GM19455 (cell line): ENCODE measurements at regions not wholly inside any gene's neighbourhood (a gene's known extent, or its start where the extent isn't known, plus 50 kb on each side); places are given as distances from the start of the nearest gene placed in this dataset.
"Not testable (repeated sequence)": the region's sequence is repeated elsewhere in the genome, so short reads cannot be mapped to it uniquely, and the experiment has no call there.

Experiments
- ATAC-seq: cut with Tn5 transposase; IDR thresholded peaks from one replicate; pipeline ENCODE4 v1.9.1; 2021; ENCODE audit not compliant: unreplicated experiment

DNA sequence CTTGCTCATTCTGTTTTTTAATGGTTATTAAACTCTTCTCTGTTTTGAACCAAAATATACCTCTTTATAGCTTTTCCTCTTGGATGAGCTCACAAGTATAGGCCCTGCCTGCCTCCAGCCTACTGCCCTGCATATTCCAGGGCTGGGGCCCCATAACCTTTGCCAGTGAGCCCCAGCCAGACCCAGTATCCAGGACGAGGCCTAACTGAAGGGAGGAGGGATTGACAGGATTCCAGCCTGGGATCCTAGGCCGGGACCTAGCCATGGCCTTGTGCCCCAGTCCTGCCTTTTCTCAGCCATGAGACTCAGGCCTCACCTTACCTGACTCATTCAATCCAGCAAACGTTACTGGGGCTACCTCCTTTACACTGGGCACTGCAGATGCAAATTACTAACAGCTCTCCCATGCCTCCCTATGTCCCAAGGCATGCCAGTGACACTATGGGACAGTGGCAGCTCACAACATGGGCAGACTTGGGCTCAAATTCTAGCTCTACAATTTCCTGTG is 159.2 kb downstream of the DDX1 start:
- ATAC-seq = no peak

DNA sequence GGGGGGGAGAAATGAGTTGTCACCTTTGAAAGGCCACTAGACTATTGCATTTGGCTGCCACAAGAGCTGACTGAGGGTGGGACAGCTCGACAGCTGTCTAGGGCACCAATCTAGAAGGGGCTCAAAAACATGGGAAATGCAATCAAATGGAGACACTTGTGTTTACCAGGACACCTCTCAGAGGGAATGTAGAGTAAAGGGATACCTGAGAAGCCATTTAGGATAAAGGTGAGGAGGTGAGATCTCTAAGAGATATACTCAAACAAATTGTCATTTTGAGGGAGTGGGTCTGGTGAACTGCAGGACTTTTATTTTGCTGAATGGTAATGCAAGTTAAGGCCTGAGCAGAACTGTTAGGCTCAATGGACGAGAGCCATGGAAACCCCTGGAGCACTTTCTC is 159.8 kb downstream of the DDX1 start:
- ATAC-seq = no peak

DNA sequence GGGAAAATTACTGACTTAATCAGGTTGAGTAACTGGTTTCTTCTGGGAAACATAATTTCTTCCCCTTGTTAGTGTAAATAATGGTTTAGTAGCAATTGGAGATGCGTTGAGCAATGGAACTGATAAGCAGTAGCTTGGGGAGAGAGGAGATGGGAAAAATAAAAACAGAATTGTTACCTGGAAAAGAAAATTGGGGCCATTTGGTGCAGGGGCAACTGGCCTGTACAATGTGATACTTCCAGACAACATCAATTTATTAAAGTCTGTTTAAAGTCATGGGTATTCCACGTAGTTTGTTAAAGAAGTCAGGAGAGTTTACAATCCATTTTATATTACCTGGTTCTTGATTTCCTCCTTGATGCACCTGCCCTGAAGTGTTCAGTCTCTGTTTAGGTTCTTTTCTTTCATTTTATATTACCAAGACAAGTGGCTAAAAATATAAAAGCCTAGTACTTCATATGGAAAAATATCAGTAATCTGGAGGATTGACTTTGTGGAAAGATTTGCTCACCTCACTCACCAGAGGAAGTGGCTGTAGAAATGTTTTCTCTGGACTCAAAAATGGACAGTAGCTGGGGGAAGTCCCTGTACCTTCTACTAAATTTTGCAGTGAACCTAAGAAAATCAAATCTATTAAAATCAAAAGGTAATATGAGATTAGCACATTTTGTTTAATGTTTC is 161.0 kb downstream of the DDX1 start:
- no peak for ATAC-seq

DNA sequence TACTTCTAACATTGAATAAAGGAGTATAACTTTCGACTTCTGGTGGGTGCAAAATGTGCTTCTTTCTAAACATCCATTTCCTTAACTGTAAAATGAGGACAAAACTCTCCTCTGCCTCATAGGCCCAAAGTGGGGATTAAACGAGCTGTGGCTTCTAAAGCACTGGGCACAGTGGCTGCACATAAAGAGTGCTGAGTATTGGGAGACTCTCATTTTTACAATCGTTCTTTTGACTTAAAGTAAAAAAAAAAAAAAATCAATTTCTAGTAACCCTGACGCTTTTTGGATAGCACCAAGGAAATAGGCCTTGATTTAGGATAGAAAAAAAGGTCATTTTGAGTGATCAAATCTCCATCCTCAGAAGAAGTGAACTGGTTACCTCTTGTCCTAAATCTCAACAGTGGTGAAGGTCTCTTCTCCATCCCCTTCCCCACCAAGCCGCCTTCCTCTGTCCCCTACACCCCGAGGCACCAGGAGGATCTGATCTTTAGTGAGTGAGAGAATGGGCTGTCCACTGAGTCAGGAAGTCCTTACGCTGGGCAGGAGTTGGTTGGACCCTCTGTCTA is 161.6 kb downstream of the DDX1 start:
- ATAC-seq = no peak

DNA sequence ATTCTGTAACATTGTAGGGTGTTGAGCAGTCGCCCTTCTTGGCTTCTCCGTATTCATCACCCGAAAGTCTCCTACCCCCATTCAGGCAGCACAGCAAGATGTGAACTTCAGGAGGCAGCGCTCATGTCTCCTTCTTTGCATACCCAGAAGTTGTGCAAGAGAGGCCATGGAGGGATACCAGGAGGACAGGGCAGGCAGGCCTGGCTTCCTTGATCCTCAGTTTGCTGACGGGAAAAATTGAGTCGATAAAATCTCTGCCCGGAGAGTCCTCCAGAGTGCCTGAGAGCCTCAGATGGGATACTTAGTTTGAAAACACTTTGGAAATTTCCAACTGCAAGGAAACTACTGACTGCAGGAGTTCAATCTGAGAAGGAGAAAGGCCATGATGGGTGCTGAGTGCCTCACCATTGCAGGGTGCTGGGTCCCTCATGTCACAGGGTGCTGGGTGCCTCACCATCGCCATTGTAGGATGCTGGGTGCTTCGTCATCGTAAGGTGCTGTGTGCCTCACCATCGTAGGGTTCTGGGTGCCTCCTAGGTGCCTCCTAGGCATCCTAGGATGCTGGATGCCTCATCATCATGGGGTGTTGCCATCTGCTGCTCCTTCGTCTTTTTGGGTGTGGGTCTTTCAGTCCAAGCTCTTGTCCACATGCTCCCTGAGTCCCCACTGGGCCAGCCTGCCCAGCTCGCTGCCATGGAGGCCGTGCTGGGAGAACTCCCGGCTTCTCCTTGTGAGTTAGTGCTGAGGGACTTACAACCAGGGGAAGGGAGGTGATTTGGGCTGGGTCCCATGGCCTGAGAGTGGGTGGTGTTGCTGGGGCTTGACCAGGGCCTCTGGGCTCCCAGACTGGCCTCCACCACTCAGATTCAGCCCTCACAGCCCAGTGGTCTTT is 162.4 kb downstream of the DDX1 start:
- ATAC-seq = no peak

DNA sequence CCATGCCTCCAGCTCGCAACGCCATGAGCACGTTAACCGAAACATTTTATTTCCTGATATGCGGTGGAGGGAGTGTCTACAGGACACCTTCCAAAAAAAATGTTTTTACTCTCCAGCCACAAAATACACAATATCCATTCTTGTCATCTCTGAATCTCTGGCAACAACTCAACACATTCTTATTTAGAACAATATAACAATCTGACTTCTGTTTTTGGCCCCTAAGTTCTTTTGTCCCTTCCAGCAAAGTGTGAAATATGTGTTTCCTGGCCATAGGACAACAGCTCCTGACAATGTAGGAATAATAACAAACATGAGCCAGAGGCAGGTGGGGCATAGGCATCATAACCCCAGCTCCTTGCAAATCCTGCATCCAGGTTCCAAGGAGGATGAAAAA is 163.0 kb downstream of the DDX1 start:
- no peak for ATAC-seq

DNA sequence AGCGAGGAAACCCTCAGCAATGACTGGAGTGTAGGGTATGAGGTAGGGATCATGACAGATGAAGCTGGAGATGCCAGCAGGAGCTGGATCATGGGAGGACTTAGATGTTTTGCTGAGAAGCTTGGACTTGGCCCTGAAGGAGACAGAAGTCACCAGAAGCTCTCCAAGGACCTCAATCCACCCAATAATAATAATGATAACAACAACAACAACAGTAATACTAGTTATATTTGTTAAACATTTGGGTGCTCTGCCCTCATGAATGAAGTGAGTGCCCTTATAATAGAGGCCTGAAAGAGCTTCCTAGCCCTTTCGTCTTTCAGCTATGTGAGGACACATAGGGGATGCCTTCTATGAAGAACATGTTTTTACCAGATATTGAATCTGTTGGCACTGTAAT is 163.9 kb downstream of the DDX1 start:
- ATAC-seq = no peak

DNA sequence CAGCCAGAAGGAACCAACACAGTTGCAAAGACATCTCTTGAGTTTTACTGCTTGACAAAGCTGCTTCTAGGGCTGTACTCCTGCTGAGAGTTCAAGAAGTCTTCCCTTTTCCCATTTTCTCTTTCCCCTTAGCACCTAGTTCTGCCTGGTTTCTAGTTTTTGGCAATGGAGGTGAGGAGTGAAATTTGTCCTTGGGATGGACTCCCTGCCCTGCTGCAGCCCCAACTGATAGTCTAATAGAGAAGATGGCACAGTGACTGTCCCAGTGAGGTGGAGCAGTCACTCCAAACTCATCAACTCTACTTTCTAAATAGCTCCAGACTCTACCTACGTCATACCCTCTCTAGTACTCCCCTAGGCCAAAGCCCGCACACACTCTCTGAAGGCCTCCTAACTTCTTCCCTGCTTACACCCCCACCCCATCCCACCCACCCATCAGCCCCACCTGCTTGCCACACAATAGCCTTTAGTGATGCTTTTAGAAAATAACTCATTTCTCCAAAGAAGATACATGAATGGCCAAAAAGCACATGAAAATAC is 164.4 kb downstream of the DDX1 start:
- no peak for ATAC-seq

DNA sequence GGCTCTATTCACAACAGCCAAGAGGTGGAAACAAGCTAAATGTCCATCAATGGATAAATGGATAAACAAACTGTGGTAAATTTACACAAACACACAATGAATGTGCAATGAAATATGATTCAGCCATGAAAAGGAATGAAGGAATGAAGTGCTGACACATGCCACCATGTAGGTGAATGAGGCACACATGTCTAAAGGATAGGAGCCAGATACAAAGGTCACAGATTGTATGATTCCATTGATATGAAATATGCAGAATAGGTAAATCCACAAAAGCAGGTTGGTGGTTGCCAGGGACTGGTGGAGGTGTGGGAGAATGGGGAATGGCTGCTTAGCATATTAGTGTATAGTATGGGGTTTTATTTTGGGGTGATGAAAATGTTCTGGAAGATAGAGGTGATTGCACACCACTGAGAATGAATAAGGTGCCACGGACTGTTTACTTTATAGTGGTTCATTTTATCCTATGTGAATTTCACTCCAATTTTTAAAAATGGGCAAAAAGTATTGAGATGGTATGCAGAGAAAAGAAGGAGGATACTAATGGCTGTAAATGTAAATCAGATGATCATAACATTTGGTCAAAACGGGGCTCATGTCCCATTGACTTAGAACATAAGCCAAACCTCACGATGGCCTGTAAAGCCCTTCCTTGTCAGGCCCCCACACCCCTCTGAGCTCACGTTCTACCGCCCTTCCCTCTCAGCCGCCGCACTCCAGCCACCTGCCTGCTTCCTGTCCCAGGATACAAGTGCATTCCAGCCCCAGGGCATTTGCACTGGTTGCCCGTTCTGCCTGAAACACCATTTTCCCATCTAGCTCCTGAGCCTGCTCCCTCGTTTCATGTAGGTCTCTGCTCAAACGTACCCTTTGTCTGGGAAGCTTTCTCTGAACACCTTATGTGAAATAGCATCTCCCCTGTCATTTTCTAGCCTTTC is 165.5 kb downstream of the DDX1 start:
- no peak for ATAC-seq

DNA sequence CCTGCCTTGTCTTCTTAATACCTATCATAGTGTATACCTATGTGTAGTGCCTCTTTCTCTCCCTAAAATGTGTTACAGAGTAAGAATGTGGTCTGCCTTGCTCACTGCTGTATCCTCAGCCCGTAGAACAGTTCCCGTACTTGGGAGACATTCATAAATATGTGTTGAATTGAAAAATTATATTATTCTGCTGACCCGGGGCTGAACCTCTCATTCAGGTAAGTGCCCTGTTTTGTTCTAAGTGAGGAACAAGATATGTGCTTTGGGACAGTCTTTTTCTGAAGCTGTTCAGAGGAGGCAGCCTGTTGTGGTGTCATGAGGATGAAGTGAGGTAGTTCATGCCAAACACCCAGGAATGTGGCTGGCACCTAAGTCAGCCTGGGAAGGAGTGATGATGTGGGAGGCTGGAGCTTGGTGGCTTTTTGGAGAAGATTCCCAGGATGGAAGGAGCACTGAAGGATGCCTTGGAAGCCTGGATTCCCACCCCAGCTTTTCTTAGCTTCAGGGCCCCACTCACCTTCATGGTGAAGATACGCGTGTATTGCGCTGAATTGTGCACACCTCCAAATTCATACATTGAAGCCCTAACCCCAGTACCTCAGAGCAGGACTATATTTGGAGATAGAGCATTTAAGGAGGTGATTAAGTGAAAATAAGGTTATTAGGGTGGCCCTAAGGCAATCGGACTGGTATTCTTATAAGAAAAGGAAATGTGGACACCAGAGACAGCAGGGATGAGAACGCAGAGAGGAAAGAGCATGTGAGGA is 166.3 kb downstream of the DDX1 start:
- no peak for ATAC-seq

DNA sequence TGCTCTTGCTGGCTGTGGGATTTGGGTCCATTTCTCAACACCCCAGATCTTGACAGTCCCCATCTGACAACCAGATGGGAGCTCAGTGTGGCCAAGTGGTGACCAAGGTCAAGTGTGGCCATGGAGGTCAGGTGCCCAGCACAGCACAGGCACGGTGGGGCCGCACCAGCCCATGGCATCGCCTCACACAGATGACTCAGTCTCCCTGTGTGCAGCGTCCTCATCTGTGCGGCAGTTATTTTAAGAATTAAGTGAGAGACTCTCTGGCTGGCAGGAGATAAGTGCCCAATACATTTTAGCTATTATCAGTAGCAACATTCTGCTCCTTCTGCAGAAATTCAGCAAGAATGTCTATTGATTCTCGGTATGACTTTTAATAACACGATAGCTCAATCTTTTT is 167.2 kb downstream of the DDX1 start:
- no peak for ATAC-seq

DNA sequence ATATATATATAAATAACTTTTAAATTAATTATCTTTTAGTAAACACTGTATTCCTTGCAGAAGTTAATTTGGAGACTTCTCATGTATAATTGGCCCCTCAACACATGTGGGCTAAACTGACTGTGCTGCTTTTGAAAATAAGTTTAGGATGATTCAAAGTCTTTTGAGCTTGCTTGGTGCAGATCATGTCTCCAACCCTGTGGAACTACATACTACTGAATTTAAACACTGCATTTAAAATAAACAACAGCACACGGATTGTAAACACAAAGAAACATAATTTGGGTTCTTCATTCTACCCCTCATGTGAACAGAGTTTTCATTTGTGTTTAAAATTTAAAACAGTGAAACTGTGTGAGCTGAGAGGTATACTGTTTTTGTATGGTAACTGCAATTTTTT is 167.7 kb downstream of the DDX1 start:
- ATAC-seq = no peak

DNA sequence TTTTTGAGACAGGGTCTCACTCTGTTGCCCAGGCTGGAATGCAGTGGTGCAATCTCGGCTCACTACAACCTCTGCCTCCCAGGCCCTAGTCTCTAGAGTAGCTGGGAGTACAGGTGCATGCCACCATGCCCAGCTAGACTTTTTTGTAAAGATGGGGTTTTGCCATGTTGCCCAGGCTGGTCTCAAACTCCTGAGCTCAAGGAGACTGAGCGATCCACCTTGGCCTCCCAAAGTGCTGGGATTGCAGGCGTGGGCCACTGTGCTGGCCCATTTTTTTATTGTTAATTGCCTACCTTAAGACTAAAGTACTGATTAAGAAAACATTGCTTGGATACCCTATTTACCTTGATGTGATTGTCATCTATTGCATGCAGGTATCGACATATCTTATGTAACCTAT is 168.1 kb downstream of the DDX1 start:
- ATAC-seq = not testable (repeated sequence)

DNA sequence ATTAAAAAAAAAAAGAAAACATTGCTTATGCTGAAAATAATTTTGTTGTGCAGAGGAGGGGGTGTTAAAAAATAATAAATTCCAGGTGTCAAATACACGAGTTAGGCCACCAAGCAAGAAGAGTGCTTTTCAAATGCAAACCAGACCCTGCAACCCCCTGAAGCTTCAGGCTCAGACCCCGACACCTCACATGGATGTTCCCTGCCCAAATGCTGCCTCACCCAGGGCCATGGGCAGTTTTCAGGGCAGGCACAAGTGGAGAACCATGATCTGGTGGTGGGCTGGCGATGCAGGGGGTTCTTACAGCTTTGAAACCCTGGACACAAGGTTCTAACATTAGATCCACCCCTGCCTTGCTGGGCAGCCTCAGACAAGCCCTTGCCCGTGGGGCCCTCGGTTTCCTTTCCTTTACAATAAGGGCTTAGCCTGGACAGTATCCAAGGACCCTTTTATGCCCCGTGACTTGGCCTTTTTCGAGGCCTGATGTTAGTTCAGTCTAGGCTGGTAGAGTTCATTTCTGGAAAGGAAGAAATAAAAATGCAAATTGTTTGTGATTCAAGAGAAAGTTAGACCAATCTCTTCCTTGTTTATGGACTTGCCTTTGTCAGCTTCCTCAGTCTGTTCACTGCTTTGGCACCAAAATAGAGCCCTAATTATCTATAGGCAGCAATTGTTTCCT is 168.7 kb downstream of the DDX1 start:
- no peak for ATAC-seq

DNA sequence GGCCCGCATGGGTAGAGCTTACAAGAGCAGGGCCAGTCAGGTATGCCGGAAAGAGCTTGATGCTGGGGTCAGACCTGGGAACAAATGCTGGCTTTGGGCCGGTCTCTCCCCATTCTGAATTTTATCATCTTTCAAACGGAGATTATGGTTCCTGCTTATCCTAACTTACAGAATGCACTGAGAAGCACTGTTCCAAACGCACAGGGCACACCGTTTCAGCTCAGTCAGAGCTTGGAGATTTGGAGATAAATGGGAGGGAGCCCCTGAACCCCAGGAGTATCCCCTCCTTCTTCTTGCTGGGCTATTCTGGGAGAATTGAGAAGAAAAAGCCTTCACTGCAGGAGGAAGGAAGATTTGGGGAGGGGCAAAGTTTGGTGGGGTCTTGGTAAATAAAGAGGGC is 169.4 kb downstream of the DDX1 start:
- ATAC-seq = no peak

DNA sequence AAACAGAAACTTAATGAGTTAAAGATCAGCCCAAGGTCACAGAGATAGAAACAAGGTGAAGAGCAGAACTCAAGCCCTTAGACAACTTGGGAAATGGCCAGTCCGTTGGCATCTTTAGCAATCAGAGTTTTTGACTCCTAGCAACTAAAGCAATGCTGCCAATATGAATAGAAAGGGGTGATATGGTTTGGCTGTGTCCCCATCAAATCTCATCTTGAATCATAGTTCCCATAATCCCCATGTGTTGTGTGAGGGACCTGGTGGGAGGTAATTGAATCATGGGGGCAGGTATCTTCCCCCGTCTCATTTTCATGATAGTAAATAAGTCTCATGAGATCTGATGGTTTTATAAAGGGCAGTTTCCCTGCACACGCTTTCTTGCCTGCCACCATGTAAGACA is 170.2 kb downstream of the DDX1 start:
- ATAC-seq = no peak

DNA sequence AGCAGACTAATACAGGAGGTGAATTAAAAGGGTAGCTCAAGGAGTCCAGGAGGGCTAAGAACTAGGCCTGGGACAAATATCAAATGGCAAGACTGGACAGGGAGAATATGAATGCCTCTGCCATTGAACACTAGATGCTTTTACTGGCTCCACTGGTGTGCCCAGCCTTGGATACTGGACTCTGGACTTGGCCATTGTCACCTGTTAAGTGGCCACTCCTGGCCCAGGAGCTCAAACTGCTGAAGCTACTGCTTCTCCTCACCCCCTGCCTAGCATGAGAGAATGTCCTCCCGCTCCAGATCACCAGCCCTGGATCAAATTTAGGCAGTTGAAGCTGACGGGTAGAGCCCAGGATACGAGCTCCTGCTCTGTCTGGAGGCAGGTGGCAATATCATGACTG is 170.8 kb downstream of the DDX1 start:
- ATAC-seq = no peak

DNA sequence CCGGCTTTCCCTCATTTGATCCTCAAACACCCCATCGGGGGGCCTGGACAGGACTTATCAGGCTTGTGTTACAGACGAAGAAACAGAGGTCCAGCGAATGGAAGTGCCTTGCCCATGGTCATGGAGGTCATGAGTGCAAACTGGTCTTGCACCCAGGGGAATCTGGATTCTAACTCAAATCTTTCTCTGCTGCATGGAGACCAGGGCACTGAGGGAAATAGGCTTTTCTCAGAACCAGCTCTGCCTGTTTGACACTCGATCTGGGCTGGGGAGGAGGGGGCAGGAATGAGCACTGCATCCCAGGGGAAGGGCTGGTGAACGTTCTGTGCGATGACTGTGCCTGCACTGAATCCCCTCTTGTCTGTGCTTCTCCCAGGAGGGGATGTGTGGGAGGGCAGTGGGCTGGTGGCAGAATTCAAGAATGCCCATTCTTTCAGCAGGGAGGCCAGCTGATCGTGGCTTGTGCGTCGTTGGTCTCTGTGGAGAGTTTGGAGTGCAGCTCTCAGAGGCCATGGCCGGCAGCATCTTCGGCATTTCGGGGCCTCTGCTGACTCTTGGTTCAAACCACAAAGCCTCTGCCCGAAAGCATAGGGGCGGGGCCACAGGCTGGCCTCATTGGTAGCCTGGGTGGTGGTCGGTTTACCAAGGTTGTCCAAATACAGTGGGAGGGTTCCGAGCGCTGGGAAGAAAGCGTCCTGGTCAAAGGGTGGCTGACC is 171.6 kb downstream of the DDX1 start:
- no peak for ATAC-seq
